Osteocyte (in vitro differentiated cells): ENCODE measurements at regions not wholly inside any gene's neighbourhood (a gene's known extent, or its start where the extent isn't known, plus 50 kb on each side); places are given as distances from the start of the nearest gene placed in this dataset.

Source experiments
- DNase-seq: peaks from one replicate; pipeline ENCODE4 v3.0.0; 2021; ENCODE audit warnings: mixed read lengths; ENCODE audit not compliant: unreplicated experiment; ENCODE audit errors: extremely low spot score
- H3K27ac Mint-ChIP-seq: one replicate; pipeline ENCODE4 v1.8.0; 2021; ENCODE audit warnings: mild to moderate bottlenecking, mixed read lengths; ENCODE audit not compliant: unreplicated experiment
- H3K27me3 Mint-ChIP-seq: one replicate; pipeline ENCODE4 v1.8.0; 2021; ENCODE audit warnings: mixed read lengths; ENCODE audit not compliant: unreplicated experiment
- H3K36me3 Mint-ChIP-seq: one replicate; pipeline ENCODE4 v1.8.0; 2021; ENCODE audit warnings: mixed read lengths; ENCODE audit not compliant: unreplicated experiment
- H3K4me1 Mint-ChIP-seq: one replicate; pipeline ENCODE4 v1.8.0; 2021; ENCODE audit warnings: mixed read lengths; ENCODE audit not compliant: unreplicated experiment
- H3K4me3 Mint-ChIP-seq: one replicate; pipeline ENCODE4 v1.8.0; 2021; ENCODE audit warnings: mild to moderate bottlenecking, moderate library complexity, mixed read lengths; ENCODE audit not compliant: unreplicated experiment
- H3K9me3 Mint-ChIP-seq: one replicate; pipeline ENCODE4 v1.8.0; 2021; ENCODE audit warnings: mixed read lengths; ENCODE audit not compliant: unreplicated experiment
- CTCF ChIP-seq: fragments of 200-600 bp; sonication (generic); IDR thresholded peaks from 2 replicates; pipeline ENCODE4 v1.5.0; 2021; ENCODE audit warnings: antibody characterized with exemption, mild to moderate bottlenecking, moderate library complexity

- Mint-ChIP-seq H3K4me1 (no peaks in the 10 kb centered on the region), H3K27ac (no peak overlapping the region), H3K27me3 (no peaks in the 10 kb centered on the region), H3K9me3 (no peaks in the 10 kb centered on the region), H3K36me3 (no peaks in the 10 kb centered on the region), H3K4me3 (no peak overlapping the region)
- no peak for DNase-seq
- TF ChIP-seq CTCF = no peak
Measured at GRCh38 chr4:114034189-114034588, 54.7 kb upstream of the ARSJ start.

- TF ChIP-seq CTCF = no peak
- no peaks in the 10 kb centered on the region for H3K9me3 Mint-ChIP-seq
- H3K36me3 Mint-ChIP-seq = no peaks in the 10 kb centered on the region
- no peak overlapping the region for H3K27ac Mint-ChIP-seq
- no peaks in the 10 kb centered on the region for H3K27me3 Mint-ChIP-seq
- H3K4me3 Mint-ChIP-seq = no peak overlapping the region
- no peaks in the 10 kb centered on the region for H3K4me1 Mint-ChIP-seq
- DNase-seq = no peak
Measured at GRCh38 chr4:114036426-114036825, 57.0 kb upstream of the ARSJ start.

- no peak for TF ChIP-seq CTCF
- no peak for DNase-seq
- Mint-ChIP-seq H3K36me3 (no peaks in the 10 kb centered on the region), H3K9me3 (no peaks in the 10 kb centered on the region), H3K27me3 (no peaks in the 10 kb centered on the region), H3K4me1 (no peaks in the 10 kb centered on the region), H3K4me3 (no peak overlapping the region), H3K27ac (no peak overlapping the region)
Measured at GRCh38 chr4:114036864-114037263, 57.4 kb upstream of the ARSJ start.

- no peak for DNase-seq
- Mint-ChIP-seq H3K27me3 (no peaks in the 10 kb centered on the region), H3K9me3 (no peaks in the 10 kb centered on the region), H3K4me1 (no peaks in the 10 kb centered on the region), H3K36me3 (no peaks in the 10 kb centered on the region), H3K27ac (no peak overlapping the region), H3K4me3 (no peak overlapping the region)
- TF ChIP-seq CTCF = no peak
Measured at GRCh38 chr4:114037988-114038387, 58.5 kb upstream of the ARSJ start.

GRCh38 chr4:114038762-114039387 is 59.4 kb upstream of the ARSJ start:
- Mint-ChIP-seq H3K4me3 (no peak overlapping the region), H3K9me3 (no peaks in the 10 kb centered on the region), H3K4me1 (no peaks in the 10 kb centered on the region), H3K36me3 (no peaks in the 10 kb centered on the region), H3K27ac (no peak overlapping the region), H3K27me3 (no peaks in the 10 kb centered on the region)
- no peak for DNase-seq
- TF ChIP-seq CTCF = no peak
